Lower leg skin (tissue), 3 donors: ENCODE measurements at regions not wholly inside any gene's neighbourhood (a gene's known extent, or its start where the extent isn't known, plus 50 kb on each side); places are given as distances from the start of the nearest gene placed in this dataset.

ENCODE experiments used
- POLR2A ChIP-seq, 2 donors: fragments of 450-650 bp; IDR thresholded peaks; one replicate each; pipeline ENCODE4 v1.6.1; 2016 to 2017; ENCODE audit warnings: antibody characterized with exemption in 2 of 2, mild to moderate bottlenecking in 1 of 2, moderate library complexity in 1 of 2
- TF ChIP-seq, protein P1 (sequence below), 3 donors: fragments of 450-650 bp; IDR thresholded peaks; one replicate each; pipeline ENCODE4 v1.5.1; 2016; ENCODE audit warnings: antibody characterized with exemption in 3 of 3, mild to moderate bottlenecking in 3 of 3, moderate library complexity in 2 of 3

GRCh38 chr5:31079668-31080067, 113.8 kb upstream of the CDH6 start:
- TF ChIP-seq POLR2A (IDR thresholded peaks at IDR 0.05), result no peak
- TF ChIP-seq, protein P1, sequence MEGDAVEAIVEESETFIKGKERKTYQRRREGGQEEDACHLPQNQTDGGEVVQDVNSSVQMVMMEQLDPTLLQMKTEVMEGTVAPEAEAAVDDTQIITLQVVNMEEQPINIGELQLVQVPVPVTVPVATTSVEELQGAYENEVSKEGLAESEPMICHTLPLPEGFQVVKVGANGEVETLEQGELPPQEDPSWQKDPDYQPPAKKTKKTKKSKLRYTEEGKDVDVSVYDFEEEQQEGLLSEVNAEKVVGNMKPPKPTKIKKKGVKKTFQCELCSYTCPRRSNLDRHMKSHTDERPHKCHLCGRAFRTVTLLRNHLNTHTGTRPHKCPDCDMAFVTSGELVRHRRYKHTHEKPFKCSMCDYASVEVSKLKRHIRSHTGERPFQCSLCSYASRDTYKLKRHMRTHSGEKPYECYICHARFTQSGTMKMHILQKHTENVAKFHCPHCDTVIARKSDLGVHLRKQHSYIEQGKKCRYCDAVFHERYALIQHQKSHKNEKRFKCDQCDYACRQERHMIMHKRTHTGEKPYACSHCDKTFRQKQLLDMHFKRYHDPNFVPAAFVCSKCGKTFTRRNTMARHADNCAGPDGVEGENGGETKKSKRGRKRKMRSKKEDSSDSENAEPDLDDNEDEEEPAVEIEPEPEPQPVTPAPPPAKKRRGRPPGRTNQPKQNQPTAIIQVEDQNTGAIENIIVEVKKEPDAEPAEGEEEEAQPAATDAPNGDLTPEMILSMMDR (IDR thresholded peaks at IDR 0.05), result no peak
